ENCODE measurements at regions not wholly inside any gene's neighbourhood (a gene's known extent, or its start where the extent isn't known, plus 50 kb on each side); places are given as distances from the start of the nearest gene placed in this dataset.

GRCh38 chr6:140566781-140567277 lies 1192.4 kb upstream of the CITED2 start:
- Mint-ChIP-seq H3K27ac (no peak overlapping the region), H3K9me3 (no peaks in the 10 kb centered on the region)
- TF ChIP-seq CTCF (IDR thresholded peaks at IDR 0.05; ENCODE audit: unreplicated experiment in 3 of 3), result no peak

GRCh38 chr6:140563728-140564127 lies 1189.3 kb upstream of the CITED2 start:
- H3K4me1 Mint-ChIP-seq, result peaks cover 17% of the 10 kb centered on the region
- H3K9me3 Mint-ChIP-seq, result no peaks in the 10 kb centered on the region
- H3K36me3 Mint-ChIP-seq (ENCODE audit: low read depth), result no peaks in the 10 kb centered on the region
- H3K27me3 Mint-ChIP-seq (ENCODE audit: low read depth), result no peaks in the 10 kb centered on the region
- no peak overlapping the region for H3K27ac Mint-ChIP-seq
- no peak overlapping the region for H3K4me3 Mint-ChIP-seq
- TF ChIP-seq CTCF (IDR thresholded peaks at IDR 0.05; ENCODE audit: unreplicated experiment in 3 of 3), result no peak

More at GRCh38 chr6:140566781-140567277, 1192.4 kb upstream of the CITED2 start:
- no peaks in the 10 kb centered on the region for H3K27me3 Mint-ChIP-seq (ENCODE audit: low read depth)
- H3K4me3 Mint-ChIP-seq, result no peak overlapping the region
- peaks cover 17% of the 10 kb centered on the region for H3K4me1 Mint-ChIP-seq
- H3K36me3 Mint-ChIP-seq (ENCODE audit: low read depth), result no peaks in the 10 kb centered on the region

GRCh38 chr6:140561701-140562100 lies 1187.3 kb upstream of the CITED2 start:
- H3K36me3 Mint-ChIP-seq (ENCODE audit: low read depth), result no peaks in the 10 kb centered on the region
- H3K4me3 Mint-ChIP-seq, result no peak overlapping the region
- H3K4me1 Mint-ChIP-seq, result peaks cover 10% of the 10 kb centered on the region
- no peaks in the 10 kb centered on the region for H3K27me3 Mint-ChIP-seq (ENCODE audit: low read depth)
- H3K9me3 Mint-ChIP-seq, result no peaks in the 10 kb centered on the region
- no peak overlapping the region for H3K27ac Mint-ChIP-seq
- no peak for TF ChIP-seq CTCF (IDR thresholded peaks at IDR 0.05; ENCODE audit: unreplicated experiment in 3 of 3)

- TF ChIP-seq CTCF (IDR thresholded peaks at IDR 0.05; ENCODE audit: unreplicated experiment in 3 of 3), result no peak
- H3K4me3 Mint-ChIP-seq, result no peak overlapping the region
- H3K4me1 Mint-ChIP-seq, result peaks cover 4% of the 10 kb centered on the region
- H3K27me3 Mint-ChIP-seq (ENCODE audit: low read depth), result no peaks in the 10 kb centered on the region
- no peaks in the 10 kb centered on the region for H3K9me3 Mint-ChIP-seq
- no peaks in the 10 kb centered on the region for H3K36me3 Mint-ChIP-seq (ENCODE audit: low read depth)
- no peak overlapping the region for H3K27ac Mint-ChIP-seq
Measured at GRCh38 chr6:140560671-140561070, 1186.2 kb upstream of the CITED2 start.

GRCh38 chr6:140559458-140559857 lies 1185.0 kb upstream of the CITED2 start:
- no peaks in the 10 kb centered on the region for H3K36me3 Mint-ChIP-seq (ENCODE audit: low read depth)
- no peak for TF ChIP-seq CTCF (IDR thresholded peaks at IDR 0.05; ENCODE audit: unreplicated experiment in 3 of 3)
- H3K27ac Mint-ChIP-seq, result no peak overlapping the region
- H3K27me3 Mint-ChIP-seq (ENCODE audit: low read depth), result no peaks in the 10 kb centered on the region
- no peak overlapping the region for H3K4me3 Mint-ChIP-seq
- H3K4me1 Mint-ChIP-seq, result no peaks in the 10 kb centered on the region
- H3K9me3 Mint-ChIP-seq, result no peaks in the 10 kb centered on the region

GRCh38 chr6:140554421-140554820 lies 1180.0 kb upstream of the CITED2 start:
- H3K27ac Mint-ChIP-seq, result no peak overlapping the region
- no peaks in the 10 kb centered on the region for H3K36me3 Mint-ChIP-seq (ENCODE audit: low read depth)
- H3K4me3 Mint-ChIP-seq, result no peak overlapping the region
- TF ChIP-seq CTCF (IDR thresholded peaks at IDR 0.05; ENCODE audit: unreplicated experiment in 3 of 3), result no peak
- H3K9me3 Mint-ChIP-seq, result peaks cover 11% of the 10 kb centered on the region
- no peaks in the 10 kb centered on the region for H3K27me3 Mint-ChIP-seq (ENCODE audit: low read depth)
- H3K4me1 Mint-ChIP-seq, result no peaks in the 10 kb centered on the region

Data from nephron (organoid).